ENCODE measurements at regions not wholly inside any gene's neighbourhood (a gene's known extent, or its start where the extent isn't known, plus 50 kb on each side); places are given as distances from the start of the nearest gene placed in this dataset.

DNA sequence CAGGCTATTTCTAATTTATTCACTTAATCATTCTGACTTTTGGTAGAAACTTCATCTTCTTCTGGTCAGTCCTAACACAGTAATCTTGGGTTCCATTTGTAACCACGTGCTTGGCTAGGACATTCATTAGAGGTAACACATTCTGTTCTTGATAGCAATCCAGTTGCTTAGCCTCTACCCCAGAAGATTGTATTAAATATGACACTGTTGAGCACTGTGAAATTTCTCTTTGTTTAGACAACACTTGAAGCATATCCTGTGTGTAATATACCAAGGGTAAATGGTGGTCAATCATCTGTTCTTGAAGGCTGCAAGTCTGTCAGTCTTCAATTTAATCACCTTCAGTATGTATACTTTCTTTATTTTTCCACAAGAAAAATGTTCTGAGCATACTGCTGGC, 523.0 kb downstream of the ANKRD50 start:
- H3K27ac ChIP-seq, result no peak overlapping the region
- TF ChIP-seq, protein P1, sequence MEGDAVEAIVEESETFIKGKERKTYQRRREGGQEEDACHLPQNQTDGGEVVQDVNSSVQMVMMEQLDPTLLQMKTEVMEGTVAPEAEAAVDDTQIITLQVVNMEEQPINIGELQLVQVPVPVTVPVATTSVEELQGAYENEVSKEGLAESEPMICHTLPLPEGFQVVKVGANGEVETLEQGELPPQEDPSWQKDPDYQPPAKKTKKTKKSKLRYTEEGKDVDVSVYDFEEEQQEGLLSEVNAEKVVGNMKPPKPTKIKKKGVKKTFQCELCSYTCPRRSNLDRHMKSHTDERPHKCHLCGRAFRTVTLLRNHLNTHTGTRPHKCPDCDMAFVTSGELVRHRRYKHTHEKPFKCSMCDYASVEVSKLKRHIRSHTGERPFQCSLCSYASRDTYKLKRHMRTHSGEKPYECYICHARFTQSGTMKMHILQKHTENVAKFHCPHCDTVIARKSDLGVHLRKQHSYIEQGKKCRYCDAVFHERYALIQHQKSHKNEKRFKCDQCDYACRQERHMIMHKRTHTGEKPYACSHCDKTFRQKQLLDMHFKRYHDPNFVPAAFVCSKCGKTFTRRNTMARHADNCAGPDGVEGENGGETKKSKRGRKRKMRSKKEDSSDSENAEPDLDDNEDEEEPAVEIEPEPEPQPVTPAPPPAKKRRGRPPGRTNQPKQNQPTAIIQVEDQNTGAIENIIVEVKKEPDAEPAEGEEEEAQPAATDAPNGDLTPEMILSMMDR (conservative IDR thresholded peaks at IDR 0.05), result no peak

GRCh38 chr4:124191329-124191728, 521.2 kb downstream of the ANKRD50 start:
- TF ChIP-seq, protein P1 (conservative IDR thresholded peaks at IDR 0.05), result no peak
- no peak overlapping the region for H3K27ac ChIP-seq

- H3K27ac ChIP-seq, result no peak overlapping the region
- TF ChIP-seq, protein P1 (conservative IDR thresholded peaks at IDR 0.05), result no peak
Observed at GRCh38 chr4:124192544-124192943, 520.0 kb downstream of the ANKRD50 start.

- no peak overlapping the region for H3K27ac ChIP-seq
- TF ChIP-seq, protein P1 (conservative IDR thresholded peaks at IDR 0.05), result no peak
Observed at GRCh38 chr4:124199185-124199584, 513.3 kb downstream of the ANKRD50 start.

GRCh38 chr4:124199755-124200154, 512.8 kb downstream of the ANKRD50 start:
- H3K27ac ChIP-seq, result no peak overlapping the region
- TF ChIP-seq, protein P1 (conservative IDR thresholded peaks at IDR 0.05), result no peak

- H3K27ac ChIP-seq, result peak overlapping the region; percentile 34
- TF ChIP-seq, protein P1 (conservative IDR thresholded peaks at IDR 0.05), result no peak
Observed at GRCh38 chr4:124201636-124202035, 510.9 kb downstream of the ANKRD50 start.

GRCh38 chr4:124202099-124202498, 510.4 kb downstream of the ANKRD50 start:
- TF ChIP-seq, protein P1 (conservative IDR thresholded peaks at IDR 0.05), result peak; percentile 40; the same call in 1 of the 2 replicates
- peak overlapping the region; percentile 34 for H3K27ac ChIP-seq
